PC-9 (cell line): ENCODE measurements at regions not wholly inside any gene's neighbourhood (a gene's known extent, or its start where the extent isn't known, plus 50 kb on each side); places are given as distances from the start of the nearest gene placed in this dataset.

Source experiments
- EZH2 ChIP-seq: fragments of 200-600 bp; sonication (generic); IDR thresholded peaks from 2 replicates; pipeline ENCODE4 v1.8.0; 2017; ENCODE audit warnings: antibody characterized with exemption, low read depth
- TF ChIP-seq, protein P1 (sequence below): fragments of 200-600 bp; sonication (generic); conservative IDR thresholded peaks from 2 replicates; pipeline ENCODE4 v1.6.1; 2017; ENCODE audit warnings: mixed run types, antibody characterized with exemption, mild to moderate bottlenecking, moderate library complexity

DNA sequence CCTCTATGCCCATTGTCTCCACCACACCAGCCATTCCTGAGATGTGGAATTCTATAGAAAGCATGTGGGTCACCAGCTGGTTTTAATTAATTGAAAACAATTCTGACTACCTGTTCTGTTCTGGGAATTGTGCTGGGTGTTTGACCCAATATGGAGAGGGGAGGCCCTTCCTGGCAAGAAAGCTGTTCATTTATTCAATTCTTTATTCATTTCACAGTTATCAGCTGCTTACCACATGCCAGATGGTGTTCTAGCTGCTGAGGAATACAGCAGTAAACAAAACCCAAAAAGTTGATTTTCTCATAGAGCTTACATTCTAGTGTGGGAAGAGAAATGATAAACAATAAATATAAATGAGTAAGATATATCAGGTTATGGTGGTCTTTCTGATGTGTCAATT is 296.1 kb upstream of the RASGRP1 start:
- TF ChIP-seq, protein P1, sequence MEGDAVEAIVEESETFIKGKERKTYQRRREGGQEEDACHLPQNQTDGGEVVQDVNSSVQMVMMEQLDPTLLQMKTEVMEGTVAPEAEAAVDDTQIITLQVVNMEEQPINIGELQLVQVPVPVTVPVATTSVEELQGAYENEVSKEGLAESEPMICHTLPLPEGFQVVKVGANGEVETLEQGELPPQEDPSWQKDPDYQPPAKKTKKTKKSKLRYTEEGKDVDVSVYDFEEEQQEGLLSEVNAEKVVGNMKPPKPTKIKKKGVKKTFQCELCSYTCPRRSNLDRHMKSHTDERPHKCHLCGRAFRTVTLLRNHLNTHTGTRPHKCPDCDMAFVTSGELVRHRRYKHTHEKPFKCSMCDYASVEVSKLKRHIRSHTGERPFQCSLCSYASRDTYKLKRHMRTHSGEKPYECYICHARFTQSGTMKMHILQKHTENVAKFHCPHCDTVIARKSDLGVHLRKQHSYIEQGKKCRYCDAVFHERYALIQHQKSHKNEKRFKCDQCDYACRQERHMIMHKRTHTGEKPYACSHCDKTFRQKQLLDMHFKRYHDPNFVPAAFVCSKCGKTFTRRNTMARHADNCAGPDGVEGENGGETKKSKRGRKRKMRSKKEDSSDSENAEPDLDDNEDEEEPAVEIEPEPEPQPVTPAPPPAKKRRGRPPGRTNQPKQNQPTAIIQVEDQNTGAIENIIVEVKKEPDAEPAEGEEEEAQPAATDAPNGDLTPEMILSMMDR = no peak
- no peak for TF ChIP-seq EZH2
